ENCODE measurements at regions not wholly inside any gene's neighbourhood (a gene's known extent, or its start where the extent isn't known, plus 50 kb on each side); places are given as distances from the start of the nearest gene placed in this dataset.
A peak's percentile ranks its signal among the peaks of the same experiment; 100 is the strongest.

DNA sequence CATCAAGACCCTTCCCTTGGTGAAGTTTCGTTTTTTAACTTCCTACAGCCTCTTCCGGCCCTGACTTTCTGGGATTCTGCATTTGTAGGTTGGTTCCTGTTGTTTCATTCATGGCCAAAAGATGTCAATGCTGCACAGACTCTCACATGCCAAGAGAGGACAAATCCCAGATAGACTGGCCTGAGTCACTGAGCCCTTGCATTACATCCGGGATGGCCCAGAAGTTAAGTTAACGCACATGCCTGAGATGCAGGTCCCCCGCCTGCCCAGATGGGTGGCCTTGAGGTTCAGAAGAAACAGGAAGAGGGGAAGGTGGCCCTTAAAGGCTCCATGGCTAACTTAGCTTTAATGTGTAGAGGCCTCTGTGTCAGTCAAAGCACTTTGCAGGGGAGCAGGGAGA lies 51.6 kb upstream of the SRGAP3 start:
- H3K4me3 ChIP-seq (replicated peaks; ENCODE audit: low read depth, low read length): no peak overlapping the region
- no peak for DNase-seq (ENCODE audit: extremely low read depth, low read depth)
- TF ChIP-seq, protein P1, sequence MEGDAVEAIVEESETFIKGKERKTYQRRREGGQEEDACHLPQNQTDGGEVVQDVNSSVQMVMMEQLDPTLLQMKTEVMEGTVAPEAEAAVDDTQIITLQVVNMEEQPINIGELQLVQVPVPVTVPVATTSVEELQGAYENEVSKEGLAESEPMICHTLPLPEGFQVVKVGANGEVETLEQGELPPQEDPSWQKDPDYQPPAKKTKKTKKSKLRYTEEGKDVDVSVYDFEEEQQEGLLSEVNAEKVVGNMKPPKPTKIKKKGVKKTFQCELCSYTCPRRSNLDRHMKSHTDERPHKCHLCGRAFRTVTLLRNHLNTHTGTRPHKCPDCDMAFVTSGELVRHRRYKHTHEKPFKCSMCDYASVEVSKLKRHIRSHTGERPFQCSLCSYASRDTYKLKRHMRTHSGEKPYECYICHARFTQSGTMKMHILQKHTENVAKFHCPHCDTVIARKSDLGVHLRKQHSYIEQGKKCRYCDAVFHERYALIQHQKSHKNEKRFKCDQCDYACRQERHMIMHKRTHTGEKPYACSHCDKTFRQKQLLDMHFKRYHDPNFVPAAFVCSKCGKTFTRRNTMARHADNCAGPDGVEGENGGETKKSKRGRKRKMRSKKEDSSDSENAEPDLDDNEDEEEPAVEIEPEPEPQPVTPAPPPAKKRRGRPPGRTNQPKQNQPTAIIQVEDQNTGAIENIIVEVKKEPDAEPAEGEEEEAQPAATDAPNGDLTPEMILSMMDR (IDR thresholded peaks at IDR 0.05; ENCODE audit: low read depth, low read length, missing control alignments): no peak

GRCh38 chr3:9301798-9302197 lies 52.4 kb upstream of the SRGAP3 start:
- TF ChIP-seq, protein P1 (IDR thresholded peaks at IDR 0.05; ENCODE audit: low read depth, low read length, missing control alignments): no peak
- DNase-seq (ENCODE audit: extremely low read depth, low read depth): no peak
- H3K4me3 ChIP-seq (replicated peaks; ENCODE audit: low read depth, low read length): no peak overlapping the region

GRCh38 chr3:9302425-9303181 lies 53.2 kb upstream of the SRGAP3 start:
- no peak overlapping the region for H3K4me3 ChIP-seq (replicated peaks; ENCODE audit: low read depth, low read length)
- DNase-seq (ENCODE audit: extremely low read depth, low read depth): peak; percentile 39

DNA sequence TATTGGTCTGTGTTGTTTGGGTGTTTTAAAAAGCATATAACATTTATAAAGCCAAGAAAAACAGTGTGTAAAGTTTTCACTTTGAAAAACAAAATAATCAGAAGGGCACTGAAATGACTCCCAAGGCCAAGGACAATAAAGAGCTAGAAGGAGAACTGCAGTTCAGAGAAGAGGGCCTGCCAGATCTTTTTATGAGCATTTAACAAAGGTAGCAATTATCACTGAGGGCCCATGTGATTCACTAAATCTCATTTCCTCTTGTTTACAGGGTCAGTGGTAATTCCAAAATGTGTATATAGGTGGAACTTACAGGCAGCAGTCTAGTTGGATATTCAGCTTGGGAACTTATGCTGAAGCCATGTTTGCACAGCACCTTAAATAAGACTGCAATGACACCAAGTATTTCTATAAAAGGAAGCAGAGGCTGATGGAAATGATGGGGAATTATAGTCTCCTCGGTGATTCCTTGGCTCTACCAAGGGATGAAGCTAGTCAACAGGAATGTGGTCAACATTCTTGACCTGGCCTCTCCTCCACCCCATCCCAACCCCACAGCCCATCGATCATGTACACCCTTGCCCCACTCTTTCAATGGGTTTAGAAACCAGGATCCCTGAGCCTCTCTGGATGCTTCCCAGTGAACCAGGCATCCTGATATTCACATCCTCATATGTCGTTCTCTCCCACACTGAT lies 54.4 kb upstream of the THUMPD3 start:
- TF ChIP-seq, protein P1 (IDR thresholded peaks at IDR 0.05; ENCODE audit: low read depth, low read length, missing control alignments): no peak
- no peak for DNase-seq (ENCODE audit: extremely low read depth, low read depth)
- no peak overlapping the region for H3K4me3 ChIP-seq (replicated peaks; ENCODE audit: low read depth, low read length)

More at GRCh38 chr3:9302425-9303181, 53.2 kb upstream of the SRGAP3 start:
- TF ChIP-seq, protein P1 (IDR thresholded peaks at IDR 0.05; ENCODE audit: low read depth, low read length, missing control alignments): peak; percentile 87

DNA sequence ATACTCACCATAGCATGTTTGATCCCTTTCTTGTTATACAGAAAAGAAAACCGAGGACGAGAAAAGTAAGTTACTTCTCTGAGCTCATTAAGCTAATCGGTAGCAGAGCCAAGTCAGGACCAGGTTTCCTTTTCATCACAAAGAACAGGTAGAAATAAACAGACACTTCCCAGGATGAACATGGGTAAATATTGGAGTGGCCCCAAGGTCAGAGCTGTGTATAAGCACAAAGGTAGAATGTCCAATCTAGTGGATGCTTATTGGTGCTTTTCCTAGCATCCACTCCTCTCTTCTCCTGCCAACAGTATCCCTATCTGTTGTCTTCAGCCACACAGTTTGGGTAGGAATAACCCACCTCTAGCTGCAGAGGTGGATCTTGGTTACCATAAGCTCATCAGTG lies 52.8 kb upstream of the THUMPD3 start:
- H3K4me3 ChIP-seq (replicated peaks; ENCODE audit: low read depth, low read length): no peak overlapping the region
- TF ChIP-seq, protein P1 (IDR thresholded peaks at IDR 0.05; ENCODE audit: low read depth, low read length, missing control alignments): no peak
- DNase-seq (ENCODE audit: extremely low read depth, low read depth): no peak

- TF ChIP-seq, protein P1 (IDR thresholded peaks at IDR 0.05; ENCODE audit: low read depth, low read length, missing control alignments): no peak
- DNase-seq (ENCODE audit: extremely low read depth, low read depth): no peak
- no peak overlapping the region for H3K4me3 ChIP-seq (replicated peaks; ENCODE audit: low read depth, low read length)
These were observed 51.6 kb upstream of the THUMPD3 start for GRCh38 chr3:9311228-9311627.
